GM18502 (cell line): ENCODE measurements at regions not wholly inside any gene's neighbourhood (a gene's known extent, or its start where the extent isn't known, plus 50 kb on each side); places are given as distances from the start of the nearest gene placed in this dataset.
"Not testable (repeated sequence)": the region's sequence is repeated elsewhere in the genome, so short reads cannot be mapped to it uniquely, and the experiment has no call there.

Experiments used
- ATAC-seq: cut with Tn5 transposase; IDR thresholded peaks from one replicate; pipeline ENCODE4 v1.9.1; 2021; ENCODE audit warnings: mild to moderate bottlenecking; ENCODE audit not compliant: unreplicated experiment, poor library complexity

GRCh38 chr1:182331387-182331786, 60.2 kb downstream of the GLUL start:
- no peak for ATAC-seq

DNA sequence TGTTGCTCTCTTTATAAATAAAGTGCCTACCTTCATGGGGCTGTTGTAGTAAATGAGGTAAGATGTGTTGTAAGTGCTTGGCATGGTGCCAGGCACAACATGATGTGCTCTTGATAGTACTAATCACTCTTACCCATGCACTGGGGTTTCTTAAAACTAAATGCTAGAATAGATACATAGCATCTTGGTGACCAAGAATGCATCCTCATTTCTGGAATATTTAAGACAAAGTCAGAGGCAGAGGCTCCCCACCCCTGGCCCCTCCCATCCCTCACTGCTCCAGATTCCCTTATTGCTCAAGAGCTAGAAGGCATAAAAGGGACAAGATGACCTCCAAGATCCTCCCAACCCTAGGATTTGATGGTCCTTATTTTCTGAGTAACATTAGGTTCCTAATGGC, 61.3 kb downstream of the GLUL start:
- no peak for ATAC-seq

DNA sequence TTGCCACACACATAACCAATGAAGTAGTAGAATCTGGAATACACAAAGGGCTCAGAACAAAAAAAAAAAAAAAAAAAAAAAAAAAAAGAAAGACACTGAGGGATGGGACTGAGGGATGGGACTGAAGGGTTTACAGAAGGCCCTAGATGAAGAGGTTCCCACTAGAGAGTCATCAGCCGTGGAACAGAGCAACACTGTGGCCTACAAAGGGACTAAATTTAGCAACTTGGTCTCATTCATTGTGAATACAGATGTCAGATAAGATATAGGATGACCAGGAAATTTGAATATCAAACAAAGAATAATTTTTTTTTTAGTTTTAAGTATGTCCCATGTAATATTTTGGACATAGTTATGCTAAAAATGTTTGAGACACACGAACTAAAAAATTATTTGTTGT, 62.1 kb downstream of the GLUL start:
- ATAC-seq, result no peak

GRCh38 chr1:182328591-182328990, 63.0 kb downstream of the GLUL start:
- ATAC-seq, result no peak

- ATAC-seq, result no peak
Measured at GRCh38 chr1:182325339-182325738, 66.3 kb downstream of the GLUL start.

DNA sequence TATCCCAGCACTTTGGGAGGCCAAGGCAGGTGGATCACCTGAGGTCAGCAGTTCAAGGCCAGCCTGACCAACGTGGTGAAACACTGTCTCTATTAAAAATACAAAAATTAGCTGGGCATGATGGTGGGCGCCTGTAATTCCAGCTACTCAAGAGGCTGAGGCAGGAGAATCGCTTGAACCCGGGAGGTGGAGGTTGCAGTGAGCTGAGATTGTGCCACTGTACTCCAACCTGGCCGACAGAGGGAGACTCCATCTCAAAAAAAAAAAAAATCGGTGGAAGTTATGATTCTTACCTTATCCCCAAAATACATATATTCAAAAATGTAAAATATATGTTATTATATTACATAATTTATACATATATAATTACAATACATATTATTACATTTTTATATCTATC, 70.1 kb downstream of the GLUL start:
- ATAC-seq, result not testable (repeated sequence)

GRCh38 chr1:182317611-182318161, 73.9 kb downstream of the GLUL start:
- no peak for ATAC-seq

DNA sequence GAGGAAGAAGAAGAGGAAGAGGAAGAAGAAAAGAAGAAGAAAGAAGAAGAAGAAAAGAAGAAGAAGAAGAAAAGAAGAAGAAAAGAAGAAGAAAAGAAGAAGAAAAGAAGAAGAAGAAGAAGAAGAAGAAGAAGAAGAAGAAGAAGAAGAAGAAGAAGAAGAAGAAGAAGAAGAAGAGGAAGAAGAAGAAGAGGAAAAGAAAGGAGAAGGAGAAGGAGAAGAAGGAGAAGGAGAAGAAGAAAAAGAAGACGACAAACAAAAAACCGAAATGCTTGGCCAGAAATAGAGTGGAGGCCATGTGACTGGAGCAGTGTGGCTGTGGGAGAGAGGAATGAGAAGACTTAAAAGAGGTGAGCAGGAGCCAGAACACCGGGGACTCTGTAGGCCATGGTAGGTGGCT, 75.1 kb downstream of the GLUL start:
- ATAC-seq, result not testable (repeated sequence)

DNA sequence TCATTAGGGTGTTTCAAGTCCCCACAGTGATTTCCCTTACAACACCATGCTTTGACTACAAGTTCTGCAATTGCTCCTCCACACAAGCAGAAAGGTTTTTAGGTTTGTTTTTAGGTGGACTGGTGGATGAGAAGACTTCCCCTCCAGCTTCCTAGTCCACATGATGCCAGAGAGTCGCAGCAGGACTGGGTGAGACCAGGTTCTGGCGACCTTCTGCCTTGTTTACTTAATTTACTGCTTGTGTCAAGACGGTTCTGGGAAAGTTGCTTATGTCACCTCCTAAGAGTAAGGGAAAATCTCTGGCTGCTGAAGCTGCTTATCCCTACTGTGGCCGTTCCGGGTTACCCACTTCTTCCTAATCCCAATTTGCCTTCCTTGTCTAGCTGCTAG, 76.4 kb downstream of the GLUL start:
- no peak for ATAC-seq

DNA sequence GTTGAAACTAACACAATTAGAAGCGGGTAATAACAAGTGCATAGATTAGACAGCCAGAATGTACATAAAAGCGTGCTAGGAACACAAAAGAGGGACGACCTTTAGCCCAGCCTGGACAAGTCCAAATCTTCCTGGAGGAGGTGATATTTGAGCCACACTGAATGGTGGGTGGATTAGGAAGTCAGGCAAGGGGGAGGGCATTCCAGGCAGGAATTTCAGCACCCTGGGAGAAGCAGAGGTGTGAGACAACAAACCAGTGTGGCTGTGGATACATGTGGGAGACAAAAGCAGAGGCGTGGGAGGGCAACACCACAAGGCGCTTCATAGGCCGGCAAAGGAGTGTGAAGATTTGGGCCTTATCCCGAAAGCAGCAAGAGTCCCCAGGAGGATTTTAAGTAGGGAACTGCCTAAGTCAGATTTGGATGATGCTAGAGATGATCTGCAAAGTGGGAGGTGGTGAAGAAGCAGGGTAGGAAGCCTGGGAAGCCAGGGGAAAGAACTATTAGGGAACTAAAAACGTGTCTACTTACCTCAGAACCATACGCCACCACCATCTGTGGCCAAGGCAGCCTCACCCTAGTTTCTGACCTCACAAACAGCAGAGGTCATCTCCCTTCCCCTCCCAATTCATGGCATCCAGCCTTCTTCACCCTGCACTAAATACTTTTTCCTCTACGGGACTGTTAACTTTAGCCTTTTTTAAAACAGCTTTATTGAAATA, 81.8 kb downstream of the GLUL start:
- no peak for ATAC-seq

GRCh38 chr1:182308826-182309225, 82.8 kb downstream of the GLUL start:
- no peak for ATAC-seq

DNA sequence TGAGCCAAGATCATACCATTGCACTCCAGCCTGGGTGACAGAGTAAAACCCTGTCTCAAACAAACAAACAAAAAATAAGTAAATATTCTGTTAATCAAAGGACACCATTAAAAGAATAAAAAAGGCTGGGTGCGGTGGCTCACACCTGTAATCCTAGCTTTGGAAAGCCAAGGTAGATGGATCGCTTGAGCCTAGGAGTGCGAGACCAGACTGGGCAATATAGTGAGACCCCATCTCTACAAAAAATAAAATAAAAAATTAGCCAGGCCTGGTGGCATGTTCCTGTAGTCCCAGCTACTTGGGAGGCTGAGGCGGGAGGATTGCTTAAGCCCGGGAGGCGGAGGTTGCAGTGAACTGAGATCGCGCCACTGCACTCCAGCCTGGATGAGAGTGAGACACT, 84.1 kb downstream of the GLUL start:
- ATAC-seq, result not testable (repeated sequence)

- ATAC-seq, result no peak
Measured at GRCh38 chr1:182305861-182306260, 85.7 kb downstream of the GLUL start.

- ATAC-seq, result no peak
Measured at GRCh38 chr1:182304627-182305026, 87.0 kb downstream of the GLUL start.

DNA sequence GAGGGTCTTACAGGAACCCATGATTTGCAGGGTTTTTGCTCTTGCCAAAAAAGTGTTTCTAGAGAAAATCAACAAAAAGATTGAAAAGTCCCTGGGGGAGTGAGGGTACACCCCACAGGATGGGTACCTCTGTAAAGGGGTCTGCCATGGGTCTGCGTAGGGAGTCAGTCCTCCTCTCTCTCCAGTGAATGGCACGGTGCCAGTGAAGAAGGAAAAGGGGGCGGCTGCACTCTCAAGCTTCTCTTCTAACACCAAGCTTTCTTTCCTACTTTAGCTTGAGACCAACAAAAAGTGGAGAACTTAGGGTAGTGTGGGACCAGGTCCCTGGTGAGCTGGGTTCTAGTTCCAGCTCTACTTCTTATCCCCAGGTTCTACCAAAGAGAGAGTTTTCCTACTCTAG, 87.4 kb downstream of the GLUL start:
- peak; percentile 8 for ATAC-seq

DNA sequence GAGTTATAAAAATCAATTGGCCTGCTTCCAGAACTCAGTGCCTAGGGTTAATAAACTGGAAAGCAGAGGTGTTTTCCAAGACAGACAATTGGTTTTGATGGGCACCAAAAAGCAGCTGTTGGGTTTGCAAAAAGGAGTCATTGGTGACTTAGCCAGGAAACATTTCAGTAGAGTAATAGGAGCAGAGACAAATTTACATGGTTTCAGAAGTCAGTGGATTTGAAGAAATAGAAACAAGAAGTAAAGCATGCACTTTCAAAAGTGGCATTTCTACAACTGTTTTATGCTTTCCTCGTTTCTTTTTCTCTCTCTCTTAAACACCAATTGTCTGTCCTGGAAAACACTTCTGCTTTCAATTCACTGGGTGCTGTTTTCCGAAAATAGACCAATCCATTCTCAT, 87.8 kb downstream of the GLUL start:
- peak; percentile 85 for ATAC-seq

DNA sequence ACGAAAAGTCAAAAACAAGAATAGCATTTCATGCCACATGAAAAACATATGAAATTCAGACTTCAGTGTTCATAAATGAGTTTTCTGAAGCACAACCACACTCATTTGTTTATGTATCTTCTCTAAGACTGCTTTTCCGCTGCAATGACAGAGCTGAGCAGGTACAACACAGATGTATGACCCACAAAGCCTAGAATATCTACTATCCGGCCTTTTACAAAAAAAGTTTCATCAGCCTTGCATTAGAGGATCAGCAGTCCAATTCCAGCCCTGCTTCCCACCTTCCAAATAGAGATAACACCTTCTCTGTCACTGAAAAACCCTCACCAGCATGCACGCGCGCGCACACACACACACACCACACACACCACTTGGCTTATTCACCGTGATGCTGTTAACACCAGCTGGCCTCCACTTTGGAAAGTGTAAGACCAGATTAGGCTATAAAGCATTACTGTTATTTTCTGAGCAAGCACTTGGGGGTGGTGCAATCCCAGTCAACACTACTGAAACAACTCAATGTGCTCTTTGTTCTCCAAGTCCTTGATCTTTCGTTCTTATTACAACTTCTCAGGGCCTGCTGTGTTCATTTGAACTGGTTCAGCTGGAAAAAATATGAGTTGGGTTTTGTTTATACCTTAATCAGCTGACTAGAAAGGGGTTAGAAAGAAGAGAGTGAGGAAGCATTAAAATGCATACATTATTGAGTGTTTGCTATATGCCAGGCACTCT, 90.0 kb downstream of the GLUL start:
- ATAC-seq, result no peak

DNA sequence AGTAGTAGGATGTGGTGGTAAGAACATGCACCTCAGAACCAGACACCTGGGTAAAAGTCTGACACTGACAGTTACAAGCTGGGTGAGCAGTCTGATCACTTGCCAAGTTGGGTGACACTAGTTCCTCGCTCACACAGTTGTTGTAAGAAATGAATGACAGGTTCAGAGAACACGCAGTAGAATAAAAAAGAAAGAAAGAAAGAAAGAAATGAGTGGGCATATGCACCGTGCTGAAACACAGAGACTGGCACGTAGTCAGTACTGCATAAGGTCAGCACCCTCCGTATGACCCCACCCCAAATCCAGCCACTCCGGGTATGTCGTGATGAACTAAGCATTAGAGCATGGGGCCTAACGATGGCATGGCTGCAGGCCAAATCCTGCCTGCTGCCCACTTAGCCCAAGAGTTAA, 90.6 kb downstream of the GLUL start:
- no peak for ATAC-seq

DNA sequence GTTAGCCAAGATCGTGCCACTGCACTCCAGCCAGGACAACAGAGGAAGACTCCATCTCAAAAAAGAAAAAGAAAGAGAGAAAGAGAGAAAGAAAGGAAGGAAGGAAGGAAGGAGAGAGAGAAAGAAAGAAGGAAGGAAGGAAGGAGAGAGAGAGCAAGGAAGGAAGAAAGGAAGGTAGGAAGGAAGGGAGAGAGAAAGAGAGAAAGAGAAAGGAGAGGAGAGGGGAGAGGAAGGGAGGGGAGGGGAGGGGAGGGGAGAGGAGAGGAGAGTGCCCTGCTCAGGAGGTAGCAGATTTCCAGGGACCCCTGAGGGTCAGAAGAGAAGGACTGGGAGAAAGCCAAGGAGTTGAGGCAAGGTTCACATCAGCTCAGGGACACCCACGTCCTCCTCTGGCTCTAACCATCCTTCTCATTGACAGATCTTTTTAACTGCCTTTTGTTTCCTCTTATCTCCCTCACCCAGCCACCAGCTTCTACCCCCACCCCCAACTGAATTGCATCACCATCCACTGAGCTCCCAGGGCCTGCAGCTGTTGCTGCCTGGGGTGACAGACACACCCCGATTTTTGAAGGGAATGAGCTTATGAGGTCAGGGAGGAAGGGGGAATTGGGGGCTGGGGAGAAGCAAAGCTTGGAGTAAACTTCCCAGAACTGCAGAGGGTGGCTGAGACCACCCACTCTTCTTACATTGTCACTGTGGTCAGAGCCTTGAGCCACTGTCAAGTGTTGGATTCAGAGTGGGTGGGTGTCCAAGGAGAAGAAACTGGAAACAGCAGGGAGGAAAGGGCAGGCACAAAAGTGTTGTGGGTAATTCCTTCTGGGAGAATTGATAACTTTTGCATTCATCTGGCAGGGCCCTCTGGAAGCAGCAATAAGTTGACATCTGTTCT, 91.6 kb downstream of the GLUL start:
- no peak for ATAC-seq

- not testable (repeated sequence) for ATAC-seq
Measured at GRCh38 chr1:182299054-182299727, 92.4 kb downstream of the GLUL start.
